OCI-LY1 (cell line): ENCODE measurements at regions not wholly inside any gene's neighbourhood (a gene's known extent, or its start where the extent isn't known, plus 50 kb on each side); places are given as distances from the start of the nearest gene placed in this dataset.

Experiments
- CTCF ChIP-seq: fragments of 200-600 bp; sonication (generic), shearing (Covaris generic); IDR thresholded peaks from 2 replicates; pipeline ENCODE4 v1.5.1; 2017; ENCODE audit warnings: mild to moderate bottlenecking, antibody characterized with exemption, low read length, moderate library complexity, mixed read lengths
- EZH2 ChIP-seq: fragments of 200-600 bp; sonication (generic), shearing (Covaris generic); IDR thresholded peaks from 2 replicates; pipeline ENCODE4 v1.8.0; 2017; ENCODE audit warnings: borderline replicate concordance, mixed run types, mild to moderate bottlenecking, antibody characterized with exemption, low read length, moderate library complexity, mixed read lengths

- no peak for TF ChIP-seq EZH2
- TF ChIP-seq CTCF = no peak
These were observed 484.0 kb upstream of the TECRL start for GRCh38 chr4:64893205-64893604.
